Stimulated activated CD4-positive, alpha-beta T cell treated with anti-CD3 and anti-CD28 coated beads, TNF-alpha, amount 100 ng/mL, for 4 hours (primary cell): ENCODE measurements at regions not wholly inside any gene's neighbourhood (a gene's known extent, or its start where the extent isn't known, plus 50 kb on each side); places are given as distances from the start of the nearest gene placed in this dataset.

Source experiments
- DNase-seq, 3 experiments: peaks; one replicate each; pipeline ENCODE4 v3.0.0-alpha.2; 2020; ENCODE audit warnings: low read depth in 3 of 3

DNA sequence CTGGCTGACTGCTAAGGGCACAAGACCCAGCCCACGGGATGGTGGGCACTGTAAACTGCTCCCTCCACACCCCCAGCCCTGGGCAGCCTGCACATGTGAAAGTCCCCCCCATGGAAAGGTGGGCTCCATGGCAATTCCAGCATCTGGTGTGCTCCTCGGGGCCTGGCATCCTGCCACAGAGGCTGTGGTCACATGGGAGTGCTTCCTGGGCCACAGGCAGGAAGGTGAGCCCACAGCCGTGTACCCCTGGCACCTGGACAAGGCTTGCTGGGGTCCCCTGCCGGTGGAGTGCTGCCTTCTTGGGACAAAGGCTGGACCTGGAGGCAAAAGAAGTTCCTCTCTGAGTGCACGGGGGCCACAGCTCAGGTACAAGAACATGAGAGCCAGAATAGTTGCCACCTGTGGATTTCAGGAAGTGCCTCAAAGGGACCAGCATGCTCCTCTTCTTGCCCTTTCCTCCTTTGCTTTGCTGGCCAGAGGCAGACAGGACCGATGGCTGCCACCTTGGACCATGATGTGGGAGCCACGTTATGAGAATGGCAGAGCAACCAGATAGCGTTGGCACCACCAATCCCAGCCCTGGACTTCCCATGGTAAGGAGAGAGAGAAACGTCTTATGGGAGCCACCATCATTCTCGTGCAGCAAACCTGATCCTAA lies 120.2 kb upstream of the MLN start:
- no peak for DNase-seq

GRCh38 chr6:33921745-33922144 lies 117.9 kb upstream of the MLN start:
- DNase-seq, result no peak

DNA sequence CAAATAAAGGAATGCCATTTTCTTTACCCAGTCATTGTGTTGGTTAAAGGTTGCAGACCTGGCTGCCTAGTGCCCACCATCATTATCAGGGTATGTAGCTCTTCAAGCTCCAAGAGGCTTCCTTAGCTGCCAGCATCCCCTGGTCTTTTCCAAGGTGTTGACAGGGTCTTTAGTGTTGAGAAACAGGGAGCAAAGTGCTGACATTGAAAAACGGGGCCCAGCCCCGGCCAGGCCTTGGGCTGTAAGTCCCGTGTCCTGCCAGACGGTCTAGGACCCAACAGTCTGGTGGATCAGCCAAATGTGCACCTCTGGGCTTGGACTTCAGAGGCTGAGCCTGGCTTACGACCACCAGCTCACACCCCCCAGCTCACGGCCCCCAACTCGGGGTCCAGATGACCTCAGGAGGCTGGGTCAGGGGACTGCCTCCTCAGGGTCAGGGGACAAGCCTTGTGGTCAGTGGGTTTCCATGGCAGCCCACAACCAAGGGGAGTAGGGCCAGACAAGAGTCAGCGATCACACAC lies 114.4 kb upstream of the MLN start:
- DNase-seq, result no peak

DNA sequence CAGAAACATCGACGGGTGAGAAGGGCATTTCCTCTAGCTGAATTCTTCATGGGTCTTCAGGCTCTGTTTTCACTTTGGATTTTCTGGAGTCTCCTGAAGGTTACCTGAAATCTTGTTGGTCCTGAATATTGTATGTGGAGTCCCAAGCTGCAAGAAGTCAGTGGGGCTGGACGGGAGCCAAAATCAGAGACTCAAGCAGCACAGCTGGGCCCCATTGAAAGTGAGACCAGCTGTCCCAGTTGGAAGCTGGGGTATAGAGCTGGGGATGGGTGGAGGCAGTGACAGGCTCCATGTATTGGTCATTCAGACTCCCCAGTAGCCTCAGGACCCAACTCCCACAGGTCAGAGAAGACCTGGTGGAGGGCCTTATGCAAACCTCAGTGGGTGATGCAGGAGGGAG lies 111.3 kb upstream of the MLN start:
- no peak for DNase-seq

DNA sequence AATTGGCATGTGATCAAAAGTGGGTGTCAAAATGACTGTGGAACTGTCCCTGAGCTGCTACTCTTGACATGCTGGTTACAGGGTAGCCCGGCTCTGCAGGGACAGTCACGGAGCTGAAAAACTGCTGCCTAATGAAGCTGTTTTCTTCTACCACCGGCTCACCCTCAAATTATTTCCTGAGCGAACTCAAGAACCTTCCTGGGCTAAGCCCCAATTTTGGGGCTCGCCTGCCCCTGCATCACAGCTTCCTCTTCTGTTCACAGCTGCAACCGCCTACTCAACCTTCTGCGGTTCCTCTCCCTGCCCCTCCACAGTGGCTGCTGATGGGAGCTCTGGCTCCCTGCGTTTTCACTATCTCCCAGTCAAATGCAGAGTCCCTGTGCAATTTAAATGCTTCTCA lies 110.8 kb upstream of the MLN start:
- DNase-seq, result peak in 2 of 3 experiments; percentile 17 to 23

DNA sequence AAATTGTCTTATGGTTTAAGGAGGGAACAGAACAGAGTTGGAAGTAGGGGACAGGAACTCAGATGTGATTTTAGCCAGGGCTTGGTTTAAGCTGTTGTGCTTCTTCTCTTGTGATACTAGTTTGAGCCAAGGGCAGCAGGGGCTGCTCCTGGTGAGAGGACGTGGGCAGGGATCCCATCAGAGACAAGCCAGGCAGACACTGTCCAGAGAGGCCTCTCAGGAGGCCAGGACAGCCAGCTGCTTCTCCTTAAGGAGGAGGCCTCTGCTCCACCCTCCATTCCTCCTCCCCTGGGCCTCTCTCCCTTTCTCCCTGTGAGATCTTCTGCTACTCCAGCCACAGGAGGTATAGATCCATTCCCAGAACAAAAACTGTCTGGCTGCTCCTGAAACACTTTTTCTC lies 108.4 kb upstream of the MLN start:
- DNase-seq, result no peak

DNA sequence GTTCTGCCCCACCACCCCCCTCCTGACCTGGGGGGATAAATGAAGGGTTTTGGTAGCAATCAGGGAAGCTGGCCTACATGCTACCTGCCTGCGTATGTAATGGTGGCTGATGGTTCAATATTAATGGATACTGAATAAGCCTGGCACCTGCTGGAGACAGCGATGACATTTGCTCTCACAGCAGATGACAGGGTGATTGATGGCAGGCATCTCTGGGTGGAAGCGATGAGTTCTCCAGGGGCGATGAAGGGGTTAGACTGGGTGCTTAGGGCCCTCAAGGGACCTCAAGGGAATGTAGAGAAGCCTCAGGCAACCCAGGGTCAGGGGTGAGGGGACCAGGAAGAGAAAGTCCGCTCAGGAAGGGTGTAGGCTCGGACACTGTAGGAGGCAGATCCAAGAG lies 107.7 kb upstream of the MLN start:
- DNase-seq, result no peak

DNA sequence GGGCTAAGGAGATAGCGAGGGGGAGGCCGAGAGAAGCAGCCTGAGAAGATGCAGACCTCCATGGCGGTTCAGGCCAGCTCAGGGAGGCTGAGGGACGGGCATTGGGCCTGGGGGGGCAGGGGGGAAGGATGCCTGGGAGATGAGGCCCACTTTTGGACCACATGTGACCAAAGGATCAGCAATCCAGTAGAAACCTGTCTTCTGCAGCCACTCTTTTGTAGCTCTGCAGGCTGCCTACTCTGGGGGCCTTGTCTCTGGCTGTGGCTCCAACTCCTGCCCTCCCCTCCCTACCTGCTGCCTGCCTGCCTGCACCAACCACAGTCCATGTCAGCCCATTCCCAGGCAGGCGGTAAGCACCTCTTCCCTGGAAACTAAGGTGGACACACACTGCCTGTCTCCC lies 106.8 kb upstream of the MLN start:
- no peak for DNase-seq

GRCh38 chr6:33909737-33910136 lies 105.9 kb upstream of the MLN start:
- DNase-seq, result no peak

DNA sequence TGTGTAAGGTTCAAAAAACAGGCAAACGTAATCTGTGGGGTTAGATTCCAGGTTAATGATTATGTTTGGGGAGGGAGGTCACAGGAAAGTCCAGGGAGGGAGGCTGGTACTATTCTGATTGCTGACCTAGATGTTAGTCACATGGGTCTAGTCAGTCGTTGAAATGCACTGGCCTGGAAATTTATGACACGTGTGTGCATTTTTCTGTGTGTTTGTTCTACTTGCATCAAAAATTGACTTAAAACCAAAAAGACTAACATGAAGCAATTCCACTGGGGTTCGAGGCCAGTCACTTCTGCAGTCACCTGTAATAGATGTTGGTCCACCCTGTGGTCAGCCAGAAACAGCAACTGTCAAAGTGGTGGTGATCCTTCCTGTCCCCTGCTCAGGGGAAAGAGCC lies 104.2 kb upstream of the MLN start:
- DNase-seq, result no peak

- no peak for DNase-seq
These were observed 103.4 kb upstream of the MLN start for GRCh38 chr6:33907227-33907626.

DNA sequence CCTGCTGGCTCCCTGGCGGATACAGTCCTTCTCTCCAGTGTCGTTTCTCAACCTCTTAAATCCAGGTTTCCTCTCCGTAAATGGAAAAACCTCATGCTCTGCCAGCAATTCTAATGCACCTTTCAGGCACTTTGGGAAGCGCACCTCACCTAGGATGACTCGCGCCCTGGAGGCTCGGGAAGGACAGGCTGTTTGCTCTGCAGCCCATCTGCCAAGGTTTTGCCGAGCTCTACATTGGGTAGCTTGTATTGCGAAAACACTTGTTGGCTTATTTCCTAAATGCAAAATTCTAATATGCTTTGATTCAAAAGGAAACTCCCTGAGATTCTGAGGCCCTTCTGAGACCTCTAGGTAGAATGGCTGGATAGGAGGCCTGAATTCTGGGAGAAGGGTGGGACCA lies 102.6 kb upstream of the MLN start:
- no peak for DNase-seq

DNA sequence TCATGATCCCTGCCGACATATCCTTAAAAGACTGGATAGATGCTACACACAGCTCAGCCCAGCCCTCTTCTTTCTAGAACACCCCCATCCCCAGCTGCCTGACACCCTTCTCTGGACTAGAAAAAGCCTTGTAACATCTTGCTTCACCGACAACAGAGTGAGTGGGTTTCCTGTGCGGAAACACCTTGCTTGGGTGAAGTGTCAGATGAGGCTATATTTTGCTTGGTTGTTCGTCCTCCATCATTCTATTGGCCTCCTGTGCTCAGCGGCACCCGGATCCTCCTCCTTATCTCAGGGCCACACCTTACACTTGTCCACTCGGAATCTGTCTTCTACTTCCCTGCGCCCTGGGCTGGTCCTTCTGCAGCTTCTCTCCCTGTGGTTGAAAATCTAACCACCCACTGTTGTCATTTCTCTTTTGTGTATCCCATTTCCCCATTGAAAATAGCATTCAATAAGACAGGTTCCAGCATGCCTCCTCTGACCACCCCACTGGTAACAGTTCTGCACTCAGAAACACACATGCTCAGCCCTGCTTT lies 101.3 kb upstream of the MLN start:
- peak in 1 of 3 experiments; percentile 8 for DNase-seq

GRCh38 chr6:33904747-33905065 lies 100.9 kb upstream of the MLN start:
- no peak for DNase-seq

DNA sequence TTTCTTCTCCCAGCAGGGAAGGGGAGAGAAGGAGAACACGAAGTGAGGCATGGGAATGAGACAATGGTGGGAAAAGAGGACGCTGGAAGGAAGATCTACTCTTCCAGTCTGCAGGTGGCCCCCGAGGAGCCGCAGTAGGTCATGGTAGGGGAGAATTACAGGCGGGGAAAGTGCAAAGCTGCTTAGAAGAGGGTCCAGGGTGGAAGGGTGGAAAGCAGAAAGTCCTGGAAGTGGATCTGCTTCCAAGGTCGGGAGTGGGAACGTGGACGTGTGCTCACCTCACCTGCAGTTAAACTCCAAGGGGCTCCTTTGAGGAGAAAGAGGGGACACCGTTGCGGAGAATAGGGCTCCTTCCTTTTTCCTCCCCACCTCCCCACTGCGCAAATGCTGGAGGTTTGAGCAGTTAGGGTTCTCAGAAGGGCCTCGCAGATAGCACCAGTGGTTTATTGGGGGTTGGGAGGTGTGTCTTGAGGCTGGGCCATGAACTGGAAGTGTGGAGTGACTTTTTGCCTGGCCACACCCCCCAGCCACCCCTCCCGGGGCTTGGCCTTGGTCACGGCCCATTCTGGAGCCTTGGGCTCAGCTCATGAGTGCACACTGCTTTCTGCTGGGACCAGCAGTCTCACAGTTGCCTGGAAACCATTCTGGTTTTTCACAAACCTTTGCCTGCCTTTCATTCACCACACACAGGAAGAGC lies 100.4 kb upstream of the MLN start:
- peak in 2 of 3 experiments; percentile 7 to 17 for DNase-seq

- no peak for DNase-seq
These were observed 99.8 kb upstream of the MLN start for GRCh38 chr6:33903579-33903978.

- DNase-seq, result no peak
These were observed 98.7 kb upstream of the MLN start for GRCh38 chr6:33902457-33902853.

DNA sequence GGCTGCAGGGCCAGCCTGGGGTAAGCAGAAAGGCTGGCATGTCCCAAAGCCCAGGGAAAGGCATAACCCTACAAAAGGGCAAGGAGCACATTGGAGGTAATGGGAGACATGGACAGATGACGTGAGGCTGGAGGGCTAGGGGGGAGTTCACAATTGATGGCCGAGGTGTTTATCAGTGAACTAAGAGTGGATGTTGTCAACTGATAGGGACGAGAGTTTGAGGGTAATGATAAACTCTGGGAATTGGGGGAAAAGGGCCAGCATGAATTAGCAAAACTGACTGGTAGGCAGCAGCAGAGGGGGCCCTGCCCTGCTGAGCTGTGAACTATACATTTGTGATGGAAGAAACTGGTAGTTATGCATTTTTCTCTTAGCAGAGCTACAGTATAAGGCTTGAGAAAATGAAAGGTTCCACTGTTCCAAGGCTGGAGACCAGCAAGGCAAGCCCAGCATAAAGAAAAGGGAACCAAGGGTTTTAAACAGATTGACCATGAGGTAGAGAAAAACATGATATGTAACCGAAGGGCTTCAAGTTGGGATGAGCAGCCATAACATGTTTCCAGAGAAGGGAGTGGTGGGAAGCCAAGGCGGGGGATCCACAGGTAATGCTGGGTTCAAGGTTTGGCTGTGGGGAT lies 98.1 kb upstream of the MLN start:
- DNase-seq, result no peak

DNA sequence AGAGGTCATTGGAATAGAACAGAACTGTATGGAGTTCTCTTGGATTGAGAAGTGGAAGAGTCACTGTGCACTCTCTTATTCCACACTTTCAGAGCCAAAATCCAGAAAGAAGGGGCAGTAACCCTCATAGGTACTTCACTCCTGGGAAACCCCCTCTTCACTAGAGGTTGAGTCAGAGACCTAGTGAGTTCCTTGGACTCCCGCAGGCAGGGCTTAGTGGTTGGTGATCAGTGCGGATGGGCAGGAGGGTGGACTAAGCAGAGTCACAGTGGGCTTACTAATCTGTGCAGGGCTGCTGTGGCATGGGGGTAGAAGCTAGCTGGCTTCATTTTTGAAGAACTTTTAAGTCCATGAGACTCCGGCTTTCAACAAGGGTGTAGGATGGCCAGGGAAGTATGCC lies 95.0 kb upstream of the MLN start:
- no peak for DNase-seq

DNA sequence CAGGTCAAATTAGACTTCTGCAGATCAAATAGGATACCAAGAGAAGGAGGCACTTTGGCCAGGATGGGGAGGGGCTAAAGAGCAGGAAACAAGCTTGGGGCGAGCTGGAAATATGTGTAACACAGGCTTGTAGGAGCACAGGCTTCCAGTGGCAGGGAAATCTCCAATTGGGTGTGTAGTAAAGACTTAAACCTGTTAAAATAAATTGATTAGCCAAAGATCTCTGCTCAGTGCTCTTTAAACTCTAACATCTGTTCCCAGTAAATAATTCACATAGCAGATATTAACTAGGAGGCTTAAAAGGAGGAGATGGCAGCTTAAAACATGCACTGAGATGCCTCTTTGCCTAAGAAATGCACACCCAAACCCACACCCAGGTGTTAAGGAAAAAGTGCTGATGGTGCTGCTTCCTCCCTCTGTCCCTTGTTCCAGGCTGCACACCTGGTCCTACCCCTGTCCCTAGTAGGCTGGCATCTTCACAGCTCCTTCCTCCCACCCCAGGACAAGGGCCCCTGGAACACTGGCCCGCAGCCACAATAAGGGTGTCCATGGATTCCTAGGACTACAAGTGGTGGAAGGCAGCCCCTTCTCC lies 93.5 kb upstream of the MLN start:
- DNase-seq, result no peak

DNA sequence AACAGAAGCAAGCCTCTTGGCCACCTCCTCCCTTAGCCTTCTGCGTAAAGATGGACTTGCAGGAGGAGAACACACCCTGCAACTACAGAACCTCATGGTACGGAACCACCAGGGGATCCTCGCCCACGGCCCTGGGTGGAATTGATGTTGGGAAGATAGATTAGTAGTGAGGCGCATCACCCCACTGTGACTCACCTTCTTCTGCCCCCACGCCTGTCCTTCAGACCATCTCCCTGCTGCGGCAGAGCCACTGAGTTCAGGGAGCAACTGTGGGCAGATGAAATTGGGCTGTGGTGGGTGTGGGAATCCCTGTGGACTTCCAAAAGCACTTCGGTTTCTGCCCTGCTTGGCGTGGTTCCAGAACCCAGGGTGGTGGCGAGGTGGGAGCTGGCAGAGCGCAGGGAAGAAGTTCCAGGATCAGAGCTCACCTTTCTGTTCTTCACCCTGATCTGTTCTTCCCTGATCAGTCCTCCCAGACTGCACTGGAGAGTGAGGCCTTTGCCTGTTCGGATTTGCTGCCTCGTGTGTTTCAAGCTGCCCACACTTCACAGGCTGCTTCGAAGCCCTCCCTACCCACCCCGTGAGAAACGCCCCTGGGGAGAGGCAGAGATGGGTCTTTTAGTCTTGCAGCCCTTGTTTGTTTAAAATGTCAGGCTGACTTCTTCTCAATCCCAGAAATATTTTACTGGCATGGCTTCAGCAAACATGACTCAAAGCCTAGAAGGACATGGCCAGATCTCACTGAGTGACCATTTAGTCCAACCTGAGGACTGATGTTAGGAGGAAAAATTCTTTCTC lies 92.8 kb upstream of the MLN start:
- no peak for DNase-seq

DNA sequence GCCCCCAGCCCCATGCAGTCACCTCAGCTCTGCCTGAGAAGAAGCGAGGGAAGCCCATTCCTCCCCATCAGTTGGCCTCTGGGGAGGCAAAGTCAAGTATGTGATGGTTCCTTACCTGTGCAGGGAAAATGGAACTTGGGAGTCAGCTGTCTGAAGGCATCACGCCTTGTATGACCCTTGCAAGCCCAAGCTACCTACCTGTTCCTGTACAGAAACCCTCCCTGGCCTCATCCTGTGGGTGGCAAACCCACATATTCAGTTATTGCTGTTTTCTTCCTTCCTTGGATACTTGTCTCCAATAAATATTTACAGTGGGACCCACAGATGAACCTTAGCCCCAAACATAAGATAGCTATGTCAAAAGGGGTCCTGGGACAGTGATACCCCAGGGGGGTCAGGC lies 92.2 kb upstream of the MLN start:
- no peak for DNase-seq
